ENCODE measurements at regions not wholly inside any gene's neighbourhood (a gene's known extent, or its start where the extent isn't known, plus 50 kb on each side); places are given as distances from the start of the nearest gene placed in this dataset.

DNA sequence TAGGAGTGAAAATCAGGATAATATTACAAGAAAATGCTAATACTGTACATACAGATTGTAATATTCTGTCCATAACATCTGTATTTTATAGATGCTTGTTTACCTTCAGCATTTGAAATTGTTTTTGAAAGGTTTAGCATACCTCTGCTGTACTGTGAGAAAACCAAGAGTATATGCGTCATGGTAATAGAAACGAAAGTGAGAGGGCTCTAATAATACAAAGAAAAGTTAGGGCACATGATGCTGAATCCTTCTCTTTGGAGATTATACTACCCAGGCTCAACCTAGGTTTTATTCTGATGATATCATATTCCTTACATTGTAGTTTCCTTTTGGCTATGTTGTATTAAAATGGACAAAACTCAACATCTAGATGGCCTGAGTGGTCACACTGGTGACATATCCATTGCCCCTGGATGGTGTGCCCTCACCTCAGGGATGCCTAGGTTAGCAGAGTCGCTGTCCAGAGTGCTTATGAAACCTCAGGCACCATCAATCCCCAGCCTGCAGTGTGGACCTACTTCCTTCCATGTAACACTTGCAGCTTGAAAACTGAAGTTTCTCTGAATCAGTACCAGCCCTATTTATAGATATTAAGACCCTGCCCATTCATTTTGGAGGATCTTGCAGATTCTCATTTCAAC, 253.7 kb downstream of the KCTD12 start:
- POLR2A ChIA-PET, result no interaction called here
- no peak for TF ChIP-seq L3MBTL2 (conservative IDR thresholded peaks at IDR 0.05)
- no peak for TF ChIP-seq FOXA1 (IDR thresholded peaks at IDR 0.05)
- no peak for DNase-seq (ENCODE audit: extremely low spot score)
- CTCF ChIA-PET, result no interaction called here

DNA sequence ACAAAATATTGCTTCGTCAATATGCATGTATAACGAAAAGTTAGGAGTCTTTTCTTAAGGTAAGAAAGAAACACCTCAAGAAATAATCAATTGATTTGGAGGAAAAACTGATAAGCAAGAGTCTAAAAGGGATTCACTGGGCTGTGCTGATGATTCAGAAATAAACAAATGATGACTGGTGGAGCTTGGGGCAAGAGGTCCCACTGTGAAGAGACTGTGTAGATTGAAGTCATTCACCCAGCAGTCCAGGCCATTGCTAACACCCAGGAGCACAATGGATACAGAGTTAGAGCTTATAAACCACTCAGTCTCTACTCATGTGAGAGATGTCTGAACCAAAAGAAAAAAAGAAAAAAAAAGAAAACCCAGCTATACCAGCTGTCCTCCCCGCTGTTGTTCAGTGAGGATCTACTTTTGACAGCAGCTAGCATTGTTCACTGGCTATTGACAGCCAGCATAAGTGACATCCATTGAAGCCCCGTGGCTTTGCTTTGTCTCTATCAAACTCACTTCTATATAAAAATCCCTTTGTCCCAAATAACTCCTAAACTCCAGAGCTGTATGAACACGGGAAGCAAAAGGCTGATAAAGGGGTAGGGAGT, 255.5 kb downstream of the KCTD12 start:
- ChIA-PET POLR2A (interaction anchor here (0.8 kb wide), 1 partner anchor 33 kb away, joined by 4 read pairs; no protein-coding TSS in a partner anchor), CTCF (interaction anchor here (0.7 to 1.0 kb wide), 2 partner anchors 12 to 958 kb away, joined by 3 read pairs; no protein-coding TSS in a partner anchor)
- no peak for TF ChIP-seq L3MBTL2 (conservative IDR thresholded peaks at IDR 0.05)
- DNase-seq (ENCODE audit: extremely low spot score), result no peak

DNA sequence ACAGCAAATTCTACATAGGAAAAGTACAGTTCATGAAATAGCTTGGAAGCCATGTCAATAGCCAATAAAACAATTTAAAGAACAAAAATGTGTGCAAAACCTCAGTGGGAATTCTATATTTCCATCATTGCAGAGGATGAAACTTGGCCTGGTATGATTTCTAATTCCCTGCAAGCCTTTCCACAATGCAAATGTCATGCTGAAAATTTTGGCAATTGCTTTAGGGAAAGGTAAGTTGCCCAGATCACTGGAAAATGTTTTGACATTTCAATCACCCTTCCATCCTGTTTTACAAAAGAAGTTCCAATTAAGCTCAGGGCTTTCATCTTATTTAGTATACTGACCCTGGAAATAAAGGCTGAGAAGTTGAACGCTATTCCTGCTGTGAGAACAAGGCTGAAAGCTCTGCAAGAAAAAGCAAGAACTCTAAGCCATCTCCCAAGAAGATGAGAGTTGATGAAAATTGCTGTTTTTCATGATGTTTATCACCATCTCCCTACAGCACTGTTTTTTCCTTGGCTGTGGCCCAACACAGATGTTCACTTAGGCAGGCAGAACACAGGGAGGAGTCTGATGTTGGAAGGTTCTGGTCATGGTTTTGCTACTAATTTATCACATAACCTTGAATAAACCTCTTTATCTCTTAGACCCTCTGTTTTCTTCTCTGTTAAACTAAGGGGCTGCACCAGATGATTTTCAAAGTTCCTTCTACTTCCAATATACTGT, 263.7 kb downstream of the KCTD12 start:
- no peak for DNase-seq (ENCODE audit: extremely low spot score)
- POLR2A ChIA-PET, result interaction anchor here (1.3 kb wide), 1 partner anchor 263 kb away, joined by 3 read pairs; no protein-coding TSS in a partner anchor
- CTCF ChIA-PET, result no interaction called here
- no peak for TF ChIP-seq SP1 (IDR thresholded peaks at IDR 0.05)
- no peak for TF ChIP-seq NFRKB (IDR thresholded peaks at IDR 0.05)
- no peak for TF ChIP-seq BHLHE40 (IDR thresholded peaks at IDR 0.05; ENCODE audit: borderline replicate concordance)
- TF ChIP-seq PKNOX1 (IDR thresholded peaks at IDR 0.05), result no peak
- no peak for TF ChIP-seq ELF4 (IDR thresholded peaks at IDR 0.05)

DNA sequence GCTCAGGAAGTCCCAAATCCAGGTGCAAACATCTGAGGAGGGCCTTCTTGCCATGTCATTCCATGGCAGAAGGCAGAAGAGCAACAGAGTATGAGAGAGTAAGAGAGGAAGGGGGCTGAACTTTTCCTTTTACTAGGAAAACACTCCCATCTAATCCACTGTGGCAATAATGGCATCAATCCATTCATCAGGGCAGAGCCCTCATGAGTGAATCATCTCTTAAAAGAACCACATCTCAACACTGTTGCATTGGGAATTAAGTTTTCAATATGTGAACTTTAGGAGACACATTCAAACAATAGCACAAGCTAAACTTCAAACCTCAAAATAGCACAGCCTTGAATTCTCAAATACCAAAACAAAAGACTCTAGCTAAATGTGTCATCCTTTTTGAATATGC, 264.5 kb downstream of the KCTD12 start:
- DNase-seq (ENCODE audit: extremely low spot score), result no peak
- POLR2A ChIA-PET, result interaction anchor here (1.3 kb wide), 1 partner anchor 264 kb away, joined by 3 read pairs; no protein-coding TSS in a partner anchor
- CTCF ChIA-PET, result no interaction called here
- no peak for TF ChIP-seq SP1 (IDR thresholded peaks at IDR 0.05)
- no peak for TF ChIP-seq FOXK2 (IDR thresholded peaks at IDR 0.05)
- TF ChIP-seq SUZ12 (IDR thresholded peaks at IDR 0.05), result no peak
- TF ChIP-seq TARDBP (IDR thresholded peaks at IDR 0.05), result no peak
- no peak for TF ChIP-seq FOXM1 (IDR thresholded peaks at IDR 0.05; ENCODE audit: borderline replicate concordance)
- no peak for TF ChIP-seq HDGF (IDR thresholded peaks at IDR 0.05; ENCODE audit: borderline replicate concordance)
- no peak for TF ChIP-seq PKNOX1 (IDR thresholded peaks at IDR 0.05)
- TF ChIP-seq CTBP1 (IDR thresholded peaks at IDR 0.05; ENCODE audit: borderline replicate concordance), result no peak
- TF ChIP-seq FOXA1 (IDR thresholded peaks at IDR 0.05), result no peak
- TF ChIP-seq L3MBTL2 (conservative IDR thresholded peaks at IDR 0.05), result no peak
- TF ChIP-seq LEF1 (IDR thresholded peaks at IDR 0.05; ENCODE audit: borderline replicate concordance), result no peak
- TF ChIP-seq ELF4 (IDR thresholded peaks at IDR 0.05), result no peak
- TF ChIP-seq BHLHE40 (IDR thresholded peaks at IDR 0.05; ENCODE audit: borderline replicate concordance), result no peak
- no peak for TF ChIP-seq ZNF384 (IDR thresholded peaks at IDR 0.05)
- TF ChIP-seq NFRKB (IDR thresholded peaks at IDR 0.05), result no peak
- no peak for TF ChIP-seq ARNT (IDR thresholded peaks at IDR 0.05)

GRCh38 chr13:76620036-76620435, 266.2 kb downstream of the KCTD12 start:
- ChIA-PET POLR2A (interaction anchor here (1.4 kb wide), 1 partner anchor 9 kb away, joined by 3 read pairs; no protein-coding TSS in a partner anchor), CTCF (interaction anchor here (0.8 to 1.4 kb wide), 2 partner anchors 9 to 264 kb away, joined by 3 read pairs; no protein-coding TSS in a partner anchor)
- DNase-seq (ENCODE audit: extremely low spot score), result no peak
- TF ChIP-seq LEF1 (IDR thresholded peaks at IDR 0.05; ENCODE audit: borderline replicate concordance), result no peak
- TF ChIP-seq FOXK2 (IDR thresholded peaks at IDR 0.05), result no peak
- no peak for TF ChIP-seq SUZ12 (IDR thresholded peaks at IDR 0.05)
- no peak for TF ChIP-seq L3MBTL2 (conservative IDR thresholded peaks at IDR 0.05)
- no peak for TF ChIP-seq TARDBP (IDR thresholded peaks at IDR 0.05)
- no peak for TF ChIP-seq BHLHE40 (IDR thresholded peaks at IDR 0.05; ENCODE audit: borderline replicate concordance)
- TF ChIP-seq FOXM1 (IDR thresholded peaks at IDR 0.05; ENCODE audit: borderline replicate concordance), result no peak
- no peak for TF ChIP-seq CTBP1 (IDR thresholded peaks at IDR 0.05; ENCODE audit: borderline replicate concordance)
- TF ChIP-seq ELF4 (IDR thresholded peaks at IDR 0.05), result no peak
- TF ChIP-seq HDGF (IDR thresholded peaks at IDR 0.05; ENCODE audit: borderline replicate concordance), result no peak

DNA sequence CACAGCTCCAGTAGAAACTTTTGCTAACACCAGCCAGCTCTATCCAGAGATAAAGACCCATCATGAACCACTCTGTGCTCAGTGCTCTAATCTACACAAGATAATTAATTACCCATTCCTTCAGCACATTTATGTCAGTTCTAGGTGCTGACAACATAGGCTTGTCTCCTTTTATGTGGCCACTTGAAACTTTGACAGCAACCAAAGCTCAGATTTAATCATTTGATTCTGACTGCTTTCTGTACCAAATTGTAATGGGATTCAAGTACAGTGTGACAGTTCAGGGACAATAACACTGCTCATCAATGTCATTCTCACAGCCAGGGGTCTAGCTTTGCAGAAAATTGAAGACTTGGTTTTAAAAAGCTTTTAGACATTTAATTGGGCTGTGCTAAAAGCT, 266.6 kb downstream of the KCTD12 start:
- CTCF ChIA-PET, result interaction anchor here (0.8 to 1.4 kb wide), 2 partner anchors 9 to 265 kb away, joined by 3 read pairs; no protein-coding TSS in a partner anchor

More for the DNA sequence above, 266.6 kb downstream of the KCTD12 start:
- POLR2A ChIA-PET, result no interaction called here
- DNase-seq (ENCODE audit: extremely low spot score), result no peak
- no peak for TF ChIP-seq ARNT (IDR thresholded peaks at IDR 0.05)
- TF ChIP-seq SP1 (IDR thresholded peaks at IDR 0.05), result no peak
- peak; percentile 88 for TF ChIP-seq PKNOX1 (IDR thresholded peaks at IDR 0.05)
- TF ChIP-seq BHLHE40 (IDR thresholded peaks at IDR 0.05; ENCODE audit: borderline replicate concordance), result no peak
- no peak for TF ChIP-seq SUZ12 (IDR thresholded peaks at IDR 0.05)
- TF ChIP-seq FOXM1 (IDR thresholded peaks at IDR 0.05; ENCODE audit: borderline replicate concordance), result no peak
- no peak for TF ChIP-seq ZNF384 (IDR thresholded peaks at IDR 0.05)
- TF ChIP-seq NFRKB (IDR thresholded peaks at IDR 0.05), result no peak
- TF ChIP-seq ELF4 (IDR thresholded peaks at IDR 0.05), result no peak
- peak; percentile 70 for TF ChIP-seq CTBP1 (IDR thresholded peaks at IDR 0.05; ENCODE audit: borderline replicate concordance)

All from HEK293T (cell line).